Activated T-cell treated with anti-CD3 and anti-CD28 coated beads for 1 hour (primary cell): ENCODE measurements at regions not wholly inside any gene's neighbourhood (a gene's known extent, or its start where the extent isn't known, plus 50 kb on each side); places are given as distances from the start of the nearest gene placed in this dataset.

Experiments used
- DNase-seq: peaks from one replicate; pipeline ENCODE4 v3.0.0-alpha.2; 2020; ENCODE audit warnings: low read depth

DNA sequence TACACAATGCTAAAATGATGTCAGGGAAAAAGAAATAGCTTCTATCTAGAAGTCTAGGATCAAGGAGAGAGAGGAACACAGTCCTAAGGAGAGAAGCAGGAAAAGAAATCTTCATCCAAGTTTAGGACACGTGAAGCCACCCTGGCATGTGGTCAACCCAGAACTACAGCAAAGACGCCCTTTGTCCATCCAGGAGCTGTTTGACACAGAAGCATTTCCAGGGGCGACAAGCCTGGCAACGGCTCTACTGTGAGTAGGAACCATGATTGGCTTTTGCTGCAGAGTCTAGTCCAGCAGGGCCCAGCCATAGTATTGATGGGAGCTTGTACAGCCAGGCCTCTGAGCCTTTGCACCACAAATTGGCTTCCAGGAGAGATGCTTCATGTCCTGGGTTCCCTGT is 185.4 kb upstream of the RPL38 start:
- DNase-seq: no peak

GRCh38 chr17:74019271-74019670 is 184.2 kb upstream of the RPL38 start:
- DNase-seq: no peak

DNA sequence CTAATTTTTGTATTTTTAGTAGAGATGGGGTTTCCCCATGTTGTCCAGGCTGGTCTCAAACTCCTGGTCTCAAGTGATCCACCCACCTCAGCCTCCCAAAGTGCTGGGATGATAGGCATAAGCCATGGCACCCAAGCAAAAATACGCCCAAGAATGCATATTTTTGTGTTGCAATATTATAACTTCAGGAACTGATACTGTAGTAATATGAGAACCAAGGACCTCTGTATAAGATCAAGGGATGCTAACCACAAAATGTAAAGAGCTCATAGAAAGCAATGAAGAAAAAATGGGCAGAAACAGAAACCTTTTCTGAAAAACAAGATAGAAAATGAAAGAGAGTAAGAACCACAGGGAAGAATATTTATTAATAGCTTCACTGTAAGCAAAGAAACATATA is 183.6 kb upstream of the RPL38 start:
- DNase-seq: no peak

DNA sequence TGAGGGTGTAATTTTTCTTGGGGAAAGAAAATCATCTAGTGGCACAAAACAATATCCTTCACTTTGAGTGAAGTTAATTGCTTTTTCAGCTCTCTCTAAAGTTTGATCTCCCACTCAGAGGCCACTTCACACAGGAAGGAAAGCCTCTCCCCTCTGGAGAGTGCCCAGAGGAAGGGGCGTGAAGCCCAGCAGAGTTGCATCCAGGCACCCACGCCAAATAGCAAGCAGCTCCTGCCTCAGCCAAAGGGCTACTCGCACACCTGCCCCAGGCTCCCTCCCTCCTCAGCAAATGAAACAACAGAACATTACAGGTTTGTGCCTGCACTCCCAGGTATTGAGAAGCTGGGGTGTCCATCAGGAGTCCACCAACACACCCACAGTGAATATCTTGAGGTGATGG is 183.0 kb upstream of the RPL38 start:
- DNase-seq: no peak

DNA sequence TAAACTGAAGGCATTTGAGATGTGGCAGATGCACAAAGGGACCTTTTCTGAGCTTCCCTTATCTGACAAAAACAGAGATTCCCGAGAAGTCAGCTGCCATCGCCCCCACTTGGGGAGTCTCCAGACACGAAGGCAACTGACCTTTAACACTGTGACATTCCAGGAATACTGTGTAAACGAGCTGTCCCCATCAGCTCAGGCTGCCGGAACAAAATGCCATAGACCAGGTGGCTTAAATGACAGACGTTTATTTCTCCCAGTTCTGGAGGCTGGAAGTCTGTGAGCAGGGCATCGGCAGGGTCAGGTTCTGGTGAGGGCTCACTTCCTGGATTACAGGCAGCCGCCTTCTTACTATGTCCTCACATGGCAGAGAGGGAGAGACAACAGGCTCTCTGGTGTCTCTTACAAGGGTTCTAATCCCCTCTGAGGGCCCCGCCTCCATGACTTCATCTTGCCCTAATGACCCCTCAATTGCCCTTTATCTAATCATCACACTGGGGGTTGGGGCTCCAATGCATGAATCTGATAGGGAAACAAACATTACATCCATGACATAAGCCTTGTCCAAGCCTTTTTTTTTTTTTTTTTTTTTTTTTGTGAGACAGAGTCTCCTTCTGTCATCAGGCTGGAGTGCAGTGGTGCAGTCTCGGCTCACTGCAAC is 178.5 kb upstream of the RPL38 start:
- no peak for DNase-seq

GRCh38 chr17:74027444-74027843 is 176.0 kb upstream of the RPL38 start:
- DNase-seq: no peak

- no peak for DNase-seq
These were observed 174.9 kb upstream of the RPL38 start for GRCh38 chr17:74028354-74029116.

DNA sequence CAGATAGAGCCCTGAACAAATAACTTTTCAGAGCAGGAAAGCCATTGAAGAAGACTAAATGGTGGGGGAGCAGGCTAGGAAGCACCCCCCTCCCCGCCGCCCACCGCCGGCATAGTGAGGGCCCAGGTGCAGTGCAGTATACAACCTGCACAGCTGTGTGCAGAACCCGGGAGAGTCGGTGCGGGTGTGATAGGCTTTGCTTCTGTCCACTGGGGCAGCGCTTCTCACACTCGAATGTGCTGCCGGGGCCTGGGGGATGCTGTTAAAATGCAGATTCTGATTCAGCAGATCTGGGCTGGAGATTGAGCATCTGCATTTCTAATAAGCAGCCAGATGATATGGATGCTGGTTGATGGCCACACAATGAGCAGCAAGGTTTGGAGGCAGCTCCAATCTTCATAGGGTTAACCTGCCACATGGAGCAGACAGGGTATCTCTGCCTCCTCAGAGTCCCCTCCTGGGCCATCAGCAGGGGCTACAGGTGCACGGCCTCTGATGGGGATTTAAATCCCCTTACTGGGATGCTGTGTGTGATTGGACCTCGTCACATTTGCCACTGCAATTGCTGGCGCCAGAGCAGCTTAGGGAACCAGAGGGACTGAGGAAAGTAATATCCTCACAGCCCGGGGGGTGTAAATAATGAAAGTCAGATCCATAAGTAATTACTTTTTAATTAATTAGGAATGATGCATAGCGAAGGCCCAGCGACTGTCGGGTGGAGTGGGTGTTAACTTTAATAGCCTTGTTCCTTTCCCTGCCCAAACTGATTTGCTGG is 172.0 kb upstream of the RPL38 start:
- DNase-seq: no peak

GRCh38 chr17:74032222-74032621 is 171.3 kb upstream of the RPL38 start:
- DNase-seq: no peak

- no peak for DNase-seq
These were observed 166.2 kb upstream of the RPL38 start for GRCh38 chr17:74037320-74037719.

DNA sequence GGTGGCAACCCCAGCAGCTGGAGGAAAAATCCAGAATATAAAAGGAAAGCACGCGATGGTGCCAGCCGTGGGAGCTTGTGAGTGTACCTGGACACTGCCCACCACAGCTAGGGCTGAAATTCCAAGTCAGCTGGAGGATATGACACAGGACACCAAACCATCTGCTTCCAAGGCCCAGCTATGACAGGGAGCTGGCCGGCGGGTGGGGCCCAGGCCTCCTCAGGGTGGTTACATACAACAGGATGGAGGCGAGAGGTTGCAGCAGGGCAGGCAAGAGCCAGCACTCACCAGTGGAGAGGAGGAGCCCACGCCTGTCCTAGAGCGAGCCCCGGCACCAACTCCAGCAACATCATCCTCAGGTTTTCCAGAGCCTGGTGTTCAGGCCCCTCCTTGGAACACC is 163.2 kb upstream of the RPL38 start:
- no peak for DNase-seq

DNA sequence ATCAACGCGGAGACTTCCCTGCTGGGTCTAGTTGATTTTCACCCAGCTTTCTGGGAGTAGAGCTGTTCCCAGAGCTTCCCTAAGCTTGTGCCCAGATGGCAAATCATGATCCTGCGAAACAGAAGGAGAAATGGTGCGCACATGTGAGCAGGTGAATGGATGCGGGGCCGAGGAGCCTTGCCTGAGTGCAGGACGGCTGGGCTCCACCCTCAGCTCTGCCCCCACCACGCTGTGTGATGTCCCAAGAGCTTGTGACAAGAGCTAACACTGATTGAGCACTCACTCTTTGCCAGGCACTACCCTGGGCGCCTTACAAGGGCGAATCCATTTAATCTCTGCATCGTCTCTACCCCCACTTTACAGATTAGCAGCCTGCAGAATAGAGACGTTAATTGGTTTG is 162.7 kb upstream of the RPL38 start:
- DNase-seq: no peak

DNA sequence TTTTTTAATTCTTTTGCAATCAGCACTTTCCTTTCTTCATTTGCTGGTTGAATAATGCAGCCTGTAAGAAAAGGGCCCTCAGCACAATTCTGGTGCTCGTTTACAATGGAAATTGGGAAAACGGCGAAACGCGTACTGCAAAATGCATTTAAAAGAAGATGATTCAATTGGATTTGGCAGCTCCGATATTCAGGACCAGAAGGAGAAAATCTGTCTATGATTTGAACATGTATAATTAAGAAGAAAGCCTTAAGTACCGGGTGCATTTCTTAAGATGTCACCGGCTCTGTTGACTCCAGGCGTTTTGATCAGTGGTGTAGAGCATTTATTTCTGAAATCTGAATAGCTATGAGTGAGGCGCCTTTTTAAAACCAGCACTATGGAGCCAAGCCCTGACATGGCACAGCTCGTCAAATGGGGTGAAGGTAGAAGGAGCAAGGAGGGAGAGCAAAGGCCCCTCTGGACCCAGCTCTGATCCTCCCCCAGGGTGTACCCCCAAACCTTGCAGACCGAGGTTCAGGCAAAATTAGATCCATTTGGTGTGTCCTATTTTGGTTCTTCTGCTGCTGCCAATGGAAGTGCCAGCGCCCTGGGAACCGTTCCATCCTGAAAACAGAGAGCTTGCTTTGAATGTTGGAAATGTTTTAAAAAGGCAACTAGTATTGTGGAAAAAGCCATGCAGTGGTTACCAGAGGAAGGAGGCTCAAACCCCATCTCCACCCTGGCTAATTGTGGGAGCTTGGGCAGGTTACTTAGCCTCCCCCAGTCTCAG is 161.4 kb upstream of the RPL38 start:
- DNase-seq: no peak

DNA sequence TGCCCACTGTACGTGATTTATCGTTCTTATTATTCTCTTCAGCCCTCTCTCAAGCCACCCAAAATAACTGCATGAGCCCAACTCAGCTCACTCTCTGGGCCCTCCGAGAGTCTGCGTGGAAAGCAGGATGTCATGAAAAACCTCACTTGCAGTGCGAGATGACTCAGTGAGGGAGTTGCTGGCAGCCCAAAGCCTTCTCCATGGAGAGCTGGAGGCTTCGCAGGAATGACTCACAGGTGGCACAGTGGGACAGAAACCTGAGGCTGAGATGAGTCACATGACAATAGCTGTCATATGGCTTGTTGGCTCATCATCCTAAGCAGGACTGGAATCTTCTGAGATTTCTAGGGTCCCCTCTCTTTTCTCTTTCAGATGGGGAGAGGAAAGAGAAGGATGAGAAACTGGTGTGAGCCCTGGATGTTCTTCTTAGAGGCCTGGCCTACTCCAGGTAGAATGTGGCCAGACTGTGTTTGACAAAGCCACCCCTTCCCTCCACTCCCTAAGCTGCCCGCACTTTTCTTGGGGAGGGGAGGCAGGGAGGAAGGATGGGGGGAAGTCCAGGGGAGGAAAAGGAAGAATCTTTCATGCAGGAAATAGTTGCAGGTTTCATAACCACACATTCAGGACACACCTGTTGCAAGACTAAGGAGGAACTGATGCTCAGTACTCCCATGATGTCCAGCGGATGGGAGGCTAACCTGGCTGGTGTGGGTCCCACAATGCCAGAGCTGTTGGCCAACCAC is 160.6 kb upstream of the RPL38 start:
- no peak for DNase-seq

DNA sequence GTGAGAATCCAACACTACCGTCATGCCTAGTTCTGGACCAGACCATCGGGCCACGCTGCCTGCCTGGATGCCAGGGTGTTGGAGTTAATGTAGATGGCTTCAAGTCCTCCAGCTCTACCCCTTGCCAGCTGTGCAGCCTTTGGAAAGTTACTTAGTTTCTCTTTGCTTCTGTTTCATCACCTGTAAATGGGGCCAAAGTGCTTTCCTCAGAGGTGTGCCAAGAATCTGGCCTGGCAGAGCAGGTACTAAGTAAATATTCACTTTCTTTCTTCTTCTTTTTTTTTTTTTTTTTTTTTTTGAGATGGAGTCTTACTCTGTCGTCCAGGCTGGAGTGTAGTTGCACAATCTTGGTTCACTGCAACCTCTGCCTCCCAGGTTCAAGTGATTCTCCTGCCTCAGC is 159.5 kb upstream of the RPL38 start:
- no peak for DNase-seq

GRCh38 chr17:74045608-74046280 is 157.7 kb upstream of the RPL38 start:
- no peak for DNase-seq

DNA sequence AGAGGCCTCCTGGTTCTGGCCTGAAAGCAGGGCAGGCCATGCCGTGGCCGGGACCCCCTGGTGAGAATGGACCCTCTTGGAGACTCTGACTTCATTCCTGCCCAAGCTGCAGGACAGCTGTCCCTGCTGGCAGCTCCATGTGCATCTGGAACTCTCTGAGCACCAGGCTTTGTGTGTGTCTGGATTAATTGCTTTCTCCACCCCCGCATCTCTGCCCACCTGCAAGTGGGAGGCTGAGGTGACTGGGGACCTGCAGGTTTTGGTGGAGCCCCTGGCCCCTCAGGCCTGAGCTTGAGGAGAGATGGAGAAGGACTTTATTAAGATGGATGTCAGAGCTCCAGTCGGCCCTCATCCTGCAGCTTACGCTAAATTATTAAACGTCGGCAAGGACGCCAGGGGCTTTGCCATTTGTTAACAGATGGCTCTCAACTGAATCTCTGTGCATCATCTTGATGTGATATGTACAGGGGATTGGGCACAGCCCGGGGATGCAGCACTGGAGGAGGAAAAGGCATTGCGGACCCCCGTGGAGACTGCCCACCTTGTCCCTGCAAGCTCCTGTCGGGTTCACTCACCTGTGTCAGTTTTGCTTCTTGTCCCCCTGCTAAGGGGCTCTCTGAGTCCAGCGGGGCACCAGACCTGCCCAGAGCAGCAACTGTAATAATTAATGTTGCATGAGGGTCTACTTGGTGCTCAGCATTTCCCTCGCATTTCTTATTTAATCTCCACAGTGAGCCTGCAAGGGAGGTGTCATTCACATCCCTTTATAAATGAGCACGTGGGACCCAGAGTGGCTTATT is 154.1 kb upstream of the RPL38 start:
- DNase-seq: no peak

DNA sequence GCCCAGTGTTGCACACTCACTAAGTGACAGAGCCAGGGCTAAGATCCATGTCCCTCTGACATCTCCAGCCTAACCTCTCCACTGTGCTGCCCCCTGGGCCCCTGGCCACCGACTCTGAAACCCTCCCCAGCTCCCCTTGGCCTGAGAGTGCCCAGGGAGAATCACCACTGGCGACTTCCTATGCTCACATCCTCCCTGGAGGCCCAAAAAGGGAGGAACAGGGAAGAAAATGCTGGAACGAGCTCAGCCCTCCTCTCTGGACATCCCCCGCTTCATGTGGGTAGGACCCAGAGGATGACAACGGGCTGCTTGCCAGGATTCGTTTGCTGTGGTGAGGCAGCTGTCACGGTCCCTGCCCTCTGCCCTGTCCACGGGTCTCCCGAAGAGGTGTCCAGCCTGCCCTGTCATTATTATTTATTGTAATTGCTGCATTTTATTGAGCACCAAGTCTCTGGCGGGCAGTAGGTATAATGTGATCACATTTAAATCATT is 153.5 kb upstream of the RPL38 start:
- DNase-seq: no peak

GRCh38 chr17:74051348-74051747 is 152.1 kb upstream of the RPL38 start:
- no peak for DNase-seq
